ENCODE measurements at regions not wholly inside any gene's neighbourhood (a gene's known extent, or its start where the extent isn't known, plus 50 kb on each side); places are given as distances from the start of the nearest gene placed in this dataset.

DNA sequence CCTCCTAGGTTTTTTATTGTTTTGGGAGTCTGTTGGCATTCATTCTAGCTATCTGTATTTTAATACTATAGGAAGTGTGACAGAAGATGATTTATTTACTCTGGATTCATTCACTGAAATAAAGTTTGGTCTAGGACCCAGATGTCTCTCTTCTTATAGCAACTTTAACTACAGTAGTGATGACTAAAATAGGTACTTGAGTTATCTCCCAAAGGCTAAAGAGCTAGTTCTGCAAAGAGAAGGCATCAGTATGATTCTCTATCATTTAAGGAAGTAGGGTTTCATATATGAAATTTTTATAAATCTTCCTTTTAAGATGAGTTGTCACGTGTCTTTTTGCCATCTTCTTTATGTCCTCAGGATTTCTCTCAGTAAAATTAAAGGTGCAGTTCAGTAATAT, 507.4 kb downstream of the KCTD12 start:
- H3K27me3 ChIP-seq (ENCODE audit: control insufficient read depth, extremely low read depth, insufficient read depth, low read length): no peaks in the 10 kb centered on the region
- no peaks in the 10 kb centered on the region for H3K79me2 ChIP-seq (ENCODE audit: control insufficient read depth, insufficient read depth, low read length)
- no peaks in the 10 kb centered on the region for H4K20me1 ChIP-seq (ENCODE audit: control insufficient read depth, extremely low read depth, insufficient read depth, low read length)
- no peaks in the 10 kb centered on the region for H3K36me3 ChIP-seq (ENCODE audit: control insufficient read depth in 2 of 2, extremely low read depth in 1 of 2, insufficient read depth in 2 of 2, low read length in 2 of 2)
- TF ChIP-seq EZH2 (IDR thresholded peaks at IDR 0.05; ENCODE audit: low read length): no peak
- TF ChIP-seq, protein P1, sequence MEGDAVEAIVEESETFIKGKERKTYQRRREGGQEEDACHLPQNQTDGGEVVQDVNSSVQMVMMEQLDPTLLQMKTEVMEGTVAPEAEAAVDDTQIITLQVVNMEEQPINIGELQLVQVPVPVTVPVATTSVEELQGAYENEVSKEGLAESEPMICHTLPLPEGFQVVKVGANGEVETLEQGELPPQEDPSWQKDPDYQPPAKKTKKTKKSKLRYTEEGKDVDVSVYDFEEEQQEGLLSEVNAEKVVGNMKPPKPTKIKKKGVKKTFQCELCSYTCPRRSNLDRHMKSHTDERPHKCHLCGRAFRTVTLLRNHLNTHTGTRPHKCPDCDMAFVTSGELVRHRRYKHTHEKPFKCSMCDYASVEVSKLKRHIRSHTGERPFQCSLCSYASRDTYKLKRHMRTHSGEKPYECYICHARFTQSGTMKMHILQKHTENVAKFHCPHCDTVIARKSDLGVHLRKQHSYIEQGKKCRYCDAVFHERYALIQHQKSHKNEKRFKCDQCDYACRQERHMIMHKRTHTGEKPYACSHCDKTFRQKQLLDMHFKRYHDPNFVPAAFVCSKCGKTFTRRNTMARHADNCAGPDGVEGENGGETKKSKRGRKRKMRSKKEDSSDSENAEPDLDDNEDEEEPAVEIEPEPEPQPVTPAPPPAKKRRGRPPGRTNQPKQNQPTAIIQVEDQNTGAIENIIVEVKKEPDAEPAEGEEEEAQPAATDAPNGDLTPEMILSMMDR (optimal IDR thresholded peaks at IDR 0.05 in 1 of 3, IDR thresholded peaks at IDR 0.05 in 1 of 3, conservative IDR thresholded peaks at IDR 0.05 in 1 of 3; ENCODE audit: extremely low read depth in 1 of 3, insufficient read depth in 2 of 3, low read length in 3 of 3): no peak
- FAIRE-seq: no peak
- H3K4me1 ChIP-seq (ENCODE audit: control insufficient read depth, extremely low read depth, insufficient read depth, low read length): no peaks in the 10 kb centered on the region
- no peak overlapping the region for H3K9ac ChIP-seq (ENCODE audit: control insufficient read depth, extremely low read depth, insufficient read depth, low read length)
- no peaks in the 10 kb centered on the region for H3K9me3 ChIP-seq (ENCODE audit: control insufficient read depth, low read depth, low read length)
- dilution Hi-C loops (cut with MboI; ENCODE audit: extremely low pct_ligation_motif_present, low sequenced_read_pairs): no loop called here
- H2AFZ ChIP-seq (ENCODE audit: control insufficient read depth, low read length): no peak overlapping the region
- no peak for DNase-seq (ENCODE audit: low read depth, low spot score)
- no peaks in the 10 kb centered on the region for H3K9me1 ChIP-seq (ENCODE audit: control insufficient read depth, extremely low read depth, insufficient read depth, low read length)
- H3K27ac ChIP-seq (ENCODE audit: control insufficient read depth, insufficient read depth, low read length): no peak overlapping the region
- H3K4me2 ChIP-seq (ENCODE audit: control insufficient read depth, extremely low read depth, insufficient read depth, low read depth, low read length): no peak overlapping the region
- H3K4me3 ChIP-seq (ENCODE audit: control insufficient read depth in 2 of 3, extremely low read depth in 1 of 3, insufficient read depth in 2 of 3, low read depth in 1 of 3, low read length in 3 of 3): no peak overlapping the region

DNA sequence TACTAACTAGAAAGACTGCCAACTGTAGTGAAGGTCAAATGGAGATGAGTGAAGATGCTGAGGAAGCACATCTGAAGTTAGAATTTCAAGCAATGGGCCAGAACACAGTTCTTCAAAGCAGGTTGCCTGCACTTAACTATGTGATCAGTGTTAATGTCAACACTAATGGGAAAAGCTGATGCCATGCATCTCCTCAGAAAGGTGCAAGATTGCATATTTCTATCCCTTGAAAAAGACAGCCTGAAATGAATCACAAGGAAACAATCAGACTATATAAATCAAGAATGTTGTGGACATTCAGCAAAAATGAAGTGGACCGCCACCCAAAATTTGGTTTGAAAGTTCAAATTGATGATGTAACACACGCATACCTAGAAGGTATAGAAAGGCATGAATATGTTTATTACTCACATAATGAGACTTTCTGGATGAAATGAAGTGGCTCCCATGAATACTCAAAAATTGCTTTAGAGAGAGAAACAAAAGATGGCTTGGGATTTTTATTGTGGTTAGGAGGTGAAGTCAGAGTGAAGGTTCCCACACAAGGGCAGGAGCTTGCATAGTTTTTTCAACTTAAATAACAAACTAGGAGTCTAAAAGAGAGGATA, 522.4 kb downstream of the KCTD12 start:
- H3K4me1 ChIP-seq (ENCODE audit: control insufficient read depth, extremely low read depth, insufficient read depth, low read length): no peaks in the 10 kb centered on the region
- TF ChIP-seq, protein P1 (optimal IDR thresholded peaks at IDR 0.05 in 1 of 3, IDR thresholded peaks at IDR 0.05 in 1 of 3, conservative IDR thresholded peaks at IDR 0.05 in 1 of 3; ENCODE audit: extremely low read depth in 1 of 3, insufficient read depth in 2 of 3, low read length in 3 of 3): no peak
- no peak for TF ChIP-seq EZH2 (IDR thresholded peaks at IDR 0.05; ENCODE audit: low read length)
- dilution Hi-C loops (cut with MboI; ENCODE audit: extremely low pct_ligation_motif_present, low sequenced_read_pairs): no loop called here
- H3K4me2 ChIP-seq (ENCODE audit: control insufficient read depth, extremely low read depth, insufficient read depth, low read depth, low read length): no peak overlapping the region
- FAIRE-seq: no peak
- H3K9ac ChIP-seq (ENCODE audit: control insufficient read depth, extremely low read depth, insufficient read depth, low read length): no peak overlapping the region
- no peaks in the 10 kb centered on the region for H4K20me1 ChIP-seq (ENCODE audit: control insufficient read depth, extremely low read depth, insufficient read depth, low read length)
- H3K79me2 ChIP-seq (ENCODE audit: control insufficient read depth, insufficient read depth, low read length): no peaks in the 10 kb centered on the region
- H3K36me3 ChIP-seq (ENCODE audit: control insufficient read depth in 2 of 2, extremely low read depth in 1 of 2, insufficient read depth in 2 of 2, low read length in 2 of 2): no peaks in the 10 kb centered on the region
- H3K9me1 ChIP-seq (ENCODE audit: control insufficient read depth, extremely low read depth, insufficient read depth, low read length): no peaks in the 10 kb centered on the region
- DNase-seq (ENCODE audit: low read depth, low spot score): no peak
- H3K9me3 ChIP-seq (ENCODE audit: control insufficient read depth, low read depth, low read length): no peaks in the 10 kb centered on the region
- no peaks in the 10 kb centered on the region for H3K27me3 ChIP-seq (ENCODE audit: control insufficient read depth, extremely low read depth, insufficient read depth, low read length)
- no peak overlapping the region for H3K27ac ChIP-seq (ENCODE audit: control insufficient read depth, insufficient read depth, low read length)
- H3K4me3 ChIP-seq (ENCODE audit: control insufficient read depth in 2 of 3, extremely low read depth in 1 of 3, insufficient read depth in 2 of 3, low read depth in 1 of 3, low read length in 3 of 3): no peak overlapping the region
- H2AFZ ChIP-seq (ENCODE audit: control insufficient read depth, low read length): no peak overlapping the region
